ENCODE measurements at regions not wholly inside any gene's neighbourhood (a gene's known extent, or its start where the extent isn't known, plus 50 kb on each side); places are given as distances from the start of the nearest gene placed in this dataset.

DNA sequence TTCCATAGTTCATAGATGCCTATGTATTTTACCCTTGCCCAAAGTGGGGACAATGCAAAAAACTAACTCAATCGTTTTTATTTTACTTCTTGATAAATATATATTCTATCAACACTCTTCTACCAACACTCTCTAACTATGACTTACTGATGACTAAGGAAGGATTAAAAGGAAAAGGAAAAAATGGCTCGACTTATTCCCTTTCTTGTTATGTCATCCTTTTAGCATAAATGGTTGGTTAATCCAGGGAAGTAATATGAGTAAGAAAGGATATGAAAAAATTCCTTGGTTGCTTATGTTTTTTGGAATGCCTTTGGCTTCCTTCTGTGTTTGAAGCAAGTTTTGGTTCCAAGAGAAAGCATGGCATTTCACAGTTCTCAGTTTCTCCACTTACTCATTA is 1087.1 kb downstream of the C4orf33 start (continued):
- TF ChIP-seq ZBTB8A (IDR thresholded peaks at IDR 0.05; ENCODE audit: partially characterized antibody) (no peak), NR4A1 (CRISPR knock-in tag; IDR thresholded peaks at IDR 0.05) (no peak), NR4A1 (tag; IDR thresholded peaks at IDR 0.05) (no peak), KLF6 (CRISPR knock-in tag; IDR thresholded peaks at IDR 0.05; ENCODE audit: borderline replicate concordance) (no peak), BRD4 (IDR thresholded peaks at IDR 0.05) (no peak), JUN (IDR thresholded peaks at IDR 0.05; ENCODE audit: borderline replicate concordance, low read depth, low read length) (no peak), JUN (CRISPR knock-in tag; IDR thresholded peaks at IDR 0.05; ENCODE audit: borderline replicate concordance) (no peak)
- TF ChIP-seq, protein P1, sequence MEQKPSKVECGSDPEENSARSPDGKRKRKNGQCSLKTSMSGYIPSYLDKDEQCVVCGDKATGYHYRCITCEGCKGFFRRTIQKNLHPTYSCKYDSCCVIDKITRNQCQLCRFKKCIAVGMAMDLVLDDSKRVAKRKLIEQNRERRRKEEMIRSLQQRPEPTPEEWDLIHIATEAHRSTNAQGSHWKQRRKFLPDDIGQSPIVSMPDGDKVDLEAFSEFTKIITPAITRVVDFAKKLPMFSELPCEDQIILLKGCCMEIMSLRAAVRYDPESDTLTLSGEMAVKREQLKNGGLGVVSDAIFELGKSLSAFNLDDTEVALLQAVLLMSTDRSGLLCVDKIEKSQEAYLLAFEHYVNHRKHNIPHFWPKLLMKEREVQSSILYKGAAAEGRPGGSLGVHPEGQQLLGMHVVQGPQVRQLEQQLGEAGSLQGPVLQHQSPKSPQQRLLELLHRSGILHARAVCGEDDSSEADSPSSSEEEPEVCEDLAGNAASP (IDR thresholded peaks at IDR 0.05): no peak
- TF ChIP-seq, protein P2, sequence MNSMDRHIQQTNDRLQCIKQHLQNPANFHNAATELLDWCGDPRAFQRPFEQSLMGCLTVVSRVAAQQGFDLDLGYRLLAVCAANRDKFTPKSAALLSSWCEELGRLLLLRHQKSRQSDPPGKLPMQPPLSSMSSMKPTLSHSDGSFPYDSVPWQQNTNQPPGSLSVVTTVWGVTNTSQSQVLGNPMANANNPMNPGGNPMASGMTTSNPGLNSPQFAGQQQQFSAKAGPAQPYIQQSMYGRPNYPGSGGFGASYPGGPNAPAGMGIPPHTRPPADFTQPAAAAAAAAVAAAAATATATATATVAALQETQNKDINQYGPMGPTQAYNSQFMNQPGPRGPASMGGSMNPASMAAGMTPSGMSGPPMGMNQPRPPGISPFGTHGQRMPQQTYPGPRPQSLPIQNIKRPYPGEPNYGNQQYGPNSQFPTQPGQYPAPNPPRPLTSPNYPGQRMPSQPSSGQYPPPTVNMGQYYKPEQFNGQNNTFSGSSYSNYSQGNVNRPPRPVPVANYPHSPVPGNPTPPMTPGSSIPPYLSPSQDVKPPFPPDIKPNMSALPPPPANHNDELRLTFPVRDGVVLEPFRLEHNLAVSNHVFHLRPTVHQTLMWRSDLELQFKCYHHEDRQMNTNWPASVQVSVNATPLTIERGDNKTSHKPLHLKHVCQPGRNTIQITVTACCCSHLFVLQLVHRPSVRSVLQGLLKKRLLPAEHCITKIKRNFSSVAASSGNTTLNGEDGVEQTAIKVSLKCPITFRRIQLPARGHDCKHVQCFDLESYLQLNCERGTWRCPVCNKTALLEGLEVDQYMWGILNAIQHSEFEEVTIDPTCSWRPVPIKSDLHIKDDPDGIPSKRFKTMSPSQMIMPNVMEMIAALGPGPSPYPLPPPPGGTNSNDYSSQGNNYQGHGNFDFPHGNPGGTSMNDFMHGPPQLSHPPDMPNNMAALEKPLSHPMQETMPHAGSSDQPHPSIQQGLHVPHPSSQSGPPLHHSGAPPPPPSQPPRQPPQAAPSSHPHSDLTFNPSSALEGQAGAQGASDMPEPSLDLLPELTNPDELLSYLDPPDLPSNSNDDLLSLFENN (IDR thresholded peaks at IDR 0.05; ENCODE audit: low read depth in 2 of 2, low read length in 2 of 2): no peak
- TF ChIP-seq, protein P3, sequence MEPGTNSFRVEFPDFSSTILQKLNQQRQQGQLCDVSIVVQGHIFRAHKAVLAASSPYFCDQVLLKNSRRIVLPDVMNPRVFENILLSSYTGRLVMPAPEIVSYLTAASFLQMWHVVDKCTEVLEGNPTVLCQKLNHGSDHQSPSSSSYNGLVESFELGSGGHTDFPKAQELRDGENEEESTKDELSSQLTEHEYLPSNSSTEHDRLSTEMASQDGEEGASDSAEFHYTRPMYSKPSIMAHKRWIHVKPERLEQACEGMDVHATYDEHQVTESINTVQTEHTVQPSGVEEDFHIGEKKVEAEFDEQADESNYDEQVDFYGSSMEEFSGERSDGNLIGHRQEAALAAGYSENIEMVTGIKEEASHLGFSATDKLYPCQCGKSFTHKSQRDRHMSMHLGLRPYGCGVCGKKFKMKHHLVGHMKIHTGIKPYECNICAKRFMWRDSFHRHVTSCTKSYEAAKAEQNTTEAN (CRISPR knock-in tag; IDR thresholded peaks at IDR 0.05): no peak
